ENCODE measurements at regions not wholly inside any gene's neighbourhood (a gene's known extent, or its start where the extent isn't known, plus 50 kb on each side); places are given as distances from the start of the nearest gene placed in this dataset.

DNA sequence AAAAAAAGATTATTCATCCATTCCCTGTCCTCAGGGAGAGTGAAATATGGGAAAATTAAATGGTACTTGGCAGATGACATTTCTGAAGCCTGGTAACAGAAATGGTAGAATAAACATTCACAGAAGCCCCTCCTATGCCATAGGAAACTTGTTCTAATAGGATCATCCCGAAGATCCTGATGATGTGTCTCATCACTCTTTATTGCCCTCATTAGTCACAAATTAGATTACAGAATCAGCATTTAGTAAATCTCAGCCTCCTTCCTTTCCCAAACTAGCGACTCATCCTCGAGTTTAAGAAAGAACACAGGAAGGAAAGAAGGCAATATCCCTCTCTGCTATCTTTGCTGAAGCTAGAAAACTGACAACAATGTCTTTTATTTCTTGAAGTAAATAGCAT, 154.4 kb downstream of the TMEM200A start:
- TF ChIP-seq, protein P1, sequence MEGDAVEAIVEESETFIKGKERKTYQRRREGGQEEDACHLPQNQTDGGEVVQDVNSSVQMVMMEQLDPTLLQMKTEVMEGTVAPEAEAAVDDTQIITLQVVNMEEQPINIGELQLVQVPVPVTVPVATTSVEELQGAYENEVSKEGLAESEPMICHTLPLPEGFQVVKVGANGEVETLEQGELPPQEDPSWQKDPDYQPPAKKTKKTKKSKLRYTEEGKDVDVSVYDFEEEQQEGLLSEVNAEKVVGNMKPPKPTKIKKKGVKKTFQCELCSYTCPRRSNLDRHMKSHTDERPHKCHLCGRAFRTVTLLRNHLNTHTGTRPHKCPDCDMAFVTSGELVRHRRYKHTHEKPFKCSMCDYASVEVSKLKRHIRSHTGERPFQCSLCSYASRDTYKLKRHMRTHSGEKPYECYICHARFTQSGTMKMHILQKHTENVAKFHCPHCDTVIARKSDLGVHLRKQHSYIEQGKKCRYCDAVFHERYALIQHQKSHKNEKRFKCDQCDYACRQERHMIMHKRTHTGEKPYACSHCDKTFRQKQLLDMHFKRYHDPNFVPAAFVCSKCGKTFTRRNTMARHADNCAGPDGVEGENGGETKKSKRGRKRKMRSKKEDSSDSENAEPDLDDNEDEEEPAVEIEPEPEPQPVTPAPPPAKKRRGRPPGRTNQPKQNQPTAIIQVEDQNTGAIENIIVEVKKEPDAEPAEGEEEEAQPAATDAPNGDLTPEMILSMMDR (IDR thresholded peaks at IDR 0.05), result no peak
- intact Hi-C loops (cut with DNase I, micrococcal nuclease), result no loop called here
- DNase-seq, result no peak
- no peak for ATAC-seq
- H3K4me3 ChIP-seq, result no peak overlapping the region
- no peaks in the 10 kb centered on the region for H3K9me3 ChIP-seq
- H3K36me3 ChIP-seq (ENCODE audit: low read depth), result no peaks in the 10 kb centered on the region
- no peaks in the 10 kb centered on the region for H3K4me1 ChIP-seq (ENCODE audit: low read depth)

DNA sequence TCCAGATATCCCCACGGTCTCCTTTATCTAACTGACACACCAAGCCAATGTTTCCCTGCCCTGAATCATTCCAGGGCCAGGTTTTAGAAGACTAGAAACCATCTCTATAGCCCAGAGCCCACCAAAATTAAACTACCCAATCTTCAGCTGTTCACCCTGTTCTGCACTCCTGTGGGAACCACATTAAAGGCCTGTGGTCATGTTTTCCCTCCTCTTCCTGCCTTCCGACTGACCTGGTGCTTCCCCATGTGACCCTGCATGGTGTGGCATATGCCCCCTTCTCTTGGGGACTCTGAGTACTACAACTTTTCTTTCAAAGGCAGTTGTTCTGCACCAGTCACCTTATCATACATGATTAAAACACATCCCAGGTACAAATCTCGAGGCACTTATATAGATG, 155.0 kb downstream of the TMEM200A start:
- ATAC-seq (no peak), DNase-seq (no peak)
- Histone ChIP-seq H3K4me1 (ENCODE audit: low read depth) (no peaks in the 10 kb centered on the region), H3K9me3 (no peaks in the 10 kb centered on the region), H3K4me3 (no peak overlapping the region), H3K36me3 (ENCODE audit: low read depth) (no peaks in the 10 kb centered on the region)
- TF ChIP-seq, protein P1 (IDR thresholded peaks at IDR 0.05), result no peak
- intact Hi-C loops (cut with DNase I, micrococcal nuclease), result no loop called here

DNA sequence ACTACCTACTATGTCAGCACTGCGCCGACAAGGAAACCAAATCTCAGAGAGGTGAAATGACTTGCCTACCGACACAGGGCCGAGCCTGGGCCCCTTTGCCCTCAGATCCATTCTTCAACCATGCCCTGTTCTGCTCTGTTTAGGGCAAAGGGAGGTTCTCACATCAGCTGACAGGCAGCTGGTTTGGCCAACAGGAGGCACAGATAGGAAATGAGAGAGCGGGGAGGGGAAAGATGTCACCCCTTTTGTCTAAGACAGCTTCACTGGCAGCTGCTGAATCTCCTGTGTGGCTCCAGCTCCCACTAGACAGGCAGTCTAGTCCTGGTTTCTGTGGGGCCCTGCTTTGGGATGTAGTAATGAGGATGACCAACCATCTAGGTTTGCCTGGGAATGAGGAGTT, 158.7 kb downstream of the TMEM200A start:
- Histone ChIP-seq H3K4me3 (no peak overlapping the region), H3K4me1 (ENCODE audit: low read depth) (no peaks in the 10 kb centered on the region), H3K9me3 (no peaks in the 10 kb centered on the region), H3K36me3 (ENCODE audit: low read depth) (no peaks in the 10 kb centered on the region)
- ATAC-seq, result no peak
- DNase-seq, result no peak
- TF ChIP-seq, protein P1 (IDR thresholded peaks at IDR 0.05), result no peak
- intact Hi-C loops (cut with DNase I, micrococcal nuclease), result no loop called here

DNA sequence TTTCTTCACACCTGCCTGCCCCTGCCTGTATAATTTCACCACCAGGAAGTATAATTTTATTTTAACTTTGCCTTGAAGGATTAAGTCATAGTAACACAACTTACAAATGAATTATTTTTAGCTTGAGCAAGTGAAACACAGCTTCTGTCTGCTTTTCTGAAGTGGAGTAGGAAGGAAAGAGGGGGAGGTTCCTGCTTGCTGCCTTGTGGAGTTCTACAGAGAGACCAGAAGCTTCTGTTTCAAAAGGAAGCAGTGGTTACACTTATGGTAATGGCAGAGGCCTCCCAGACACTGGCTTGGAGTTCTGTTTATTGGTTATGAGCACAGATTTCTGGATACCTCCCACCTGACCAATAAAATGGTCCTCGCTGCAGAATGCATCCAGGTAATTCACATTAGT, 159.6 kb downstream of the TMEM200A start:
- H3K4me1 ChIP-seq (ENCODE audit: low read depth), result no peaks in the 10 kb centered on the region
- ATAC-seq (no peak), DNase-seq (no peak)
- TF ChIP-seq, protein P1 (IDR thresholded peaks at IDR 0.05), result no peak
- no peaks in the 10 kb centered on the region for H3K36me3 ChIP-seq (ENCODE audit: low read depth)
- no peaks in the 10 kb centered on the region for H3K9me3 ChIP-seq
- no peak overlapping the region for H3K4me3 ChIP-seq
- intact Hi-C loops (cut with DNase I, micrococcal nuclease), result no loop called here

DNA sequence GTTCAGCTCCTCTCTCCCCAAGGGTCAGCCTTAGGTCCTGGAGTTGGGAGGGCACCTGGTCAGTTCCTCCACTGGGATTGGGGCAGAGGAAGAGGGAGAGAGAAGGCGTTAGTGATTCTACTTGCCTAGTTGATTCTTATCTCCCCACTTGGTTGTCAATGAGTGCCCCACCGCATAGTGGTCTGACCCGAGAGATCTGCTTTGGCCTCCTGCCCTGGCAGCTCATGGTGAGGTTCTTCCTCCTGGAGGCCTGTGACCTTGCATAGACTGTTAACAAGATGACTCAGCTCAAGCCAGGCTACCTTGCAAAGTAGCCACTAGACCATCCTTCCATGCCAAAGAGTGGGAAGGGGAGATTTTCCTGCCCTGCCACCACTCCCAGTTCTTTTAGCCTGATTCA, 160.6 kb downstream of the TMEM200A start:
- Histone ChIP-seq H3K4me1 (ENCODE audit: low read depth) (no peaks in the 10 kb centered on the region), H3K36me3 (ENCODE audit: low read depth) (no peaks in the 10 kb centered on the region), H3K9me3 (no peaks in the 10 kb centered on the region), H3K4me3 (no peak overlapping the region)
- ATAC-seq (no peak), DNase-seq (no peak)
- intact Hi-C loops (cut with DNase I, micrococcal nuclease), result no loop called here
- TF ChIP-seq, protein P1 (IDR thresholded peaks at IDR 0.05), result no peak

DNA sequence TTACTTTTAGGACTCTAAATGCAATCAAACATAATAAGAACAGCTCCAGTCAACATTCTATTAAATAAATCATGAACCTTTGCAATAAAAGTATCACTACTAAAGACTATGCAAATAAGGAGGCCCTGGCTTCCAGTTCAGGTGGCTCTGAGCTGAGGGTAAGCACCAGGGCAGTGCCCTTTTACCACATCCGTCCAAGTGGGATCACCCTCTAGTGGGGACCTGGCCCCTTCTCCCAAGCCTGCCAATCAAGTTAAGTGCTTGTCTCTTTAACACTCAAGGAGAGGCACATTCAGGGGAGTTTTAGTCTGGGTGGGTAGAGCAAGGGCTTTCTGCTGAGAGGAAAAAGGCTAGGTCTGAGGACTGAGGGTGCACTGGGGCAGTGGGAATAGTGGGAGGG, 161.4 kb downstream of the TMEM200A start:
- TF ChIP-seq, protein P1 (IDR thresholded peaks at IDR 0.05), result no peak
- ATAC-seq (no peak), DNase-seq (no peak)
- intact Hi-C loops (cut with DNase I, micrococcal nuclease), result no loop called here
- Histone ChIP-seq H3K4me3 (no peak overlapping the region), H3K36me3 (ENCODE audit: low read depth) (no peaks in the 10 kb centered on the region), H3K4me1 (ENCODE audit: low read depth) (no peaks in the 10 kb centered on the region), H3K9me3 (no peaks in the 10 kb centered on the region)

Measured in mucosa of descending colon (tissue), 3 donors.